GM19467 (cell line): ENCODE measurements at regions not wholly inside any gene's neighbourhood (a gene's known extent, or its start where the extent isn't known, plus 50 kb on each side); places are given as distances from the start of the nearest gene placed in this dataset.

Experiments used
- ATAC-seq: cut with Tn5 transposase; IDR thresholded peaks from one replicate; pipeline ENCODE4 v1.9.1; 2021; ENCODE audit warnings: mild to moderate bottlenecking, moderate library complexity; ENCODE audit not compliant: unreplicated experiment

- ATAC-seq, result no peak
Measured at GRCh38 chr1:63112155-63112900, 210.0 kb upstream of the FOXD3 start.

GRCh38 chr1:63115527-63115926 lies 206.8 kb upstream of the FOXD3 start:
- ATAC-seq, result no peak

- no peak for ATAC-seq
Measured at GRCh38 chr1:63116016-63116415, 206.4 kb upstream of the FOXD3 start.

- ATAC-seq, result no peak
Measured at GRCh38 chr1:63119575-63120155, 202.7 kb upstream of the FOXD3 start.

GRCh38 chr1:63122079-63122478 lies 200.3 kb upstream of the FOXD3 start:
- ATAC-seq, result no peak

- ATAC-seq, result peak; percentile 83
Measured at GRCh38 chr1:63124666-63125191, 197.6 kb upstream of the FOXD3 start.

- no peak for ATAC-seq
Measured at GRCh38 chr1:63126104-63126503, 196.3 kb upstream of the FOXD3 start.

GRCh38 chr1:63127376-63127775 lies 195.0 kb upstream of the FOXD3 start:
- ATAC-seq, result no peak

- ATAC-seq, result no peak
Measured at GRCh38 chr1:63128556-63128955, 193.8 kb upstream of the FOXD3 start.

GRCh38 chr1:63129184-63129583 lies 193.2 kb upstream of the FOXD3 start:
- no peak for ATAC-seq

GRCh38 chr1:63129855-63130254 lies 192.5 kb upstream of the FOXD3 start:
- no peak for ATAC-seq

- no peak for ATAC-seq
Measured at GRCh38 chr1:63134501-63135173, 187.7 kb upstream of the FOXD3 start.

- no peak for ATAC-seq
Measured at GRCh38 chr1:63135174-63135512, 187.2 kb upstream of the FOXD3 start.

- no peak for ATAC-seq
Measured at GRCh38 chr1:63135801-63136200, 186.6 kb upstream of the FOXD3 start.

- ATAC-seq, result no peak
Measured at GRCh38 chr1:63142001-63142400, 180.4 kb upstream of the FOXD3 start.

GRCh38 chr1:63143482-63143881 lies 178.9 kb upstream of the FOXD3 start:
- no peak for ATAC-seq

GRCh38 chr1:63147783-63148182 lies 174.6 kb upstream of the FOXD3 start:
- no peak for ATAC-seq

GRCh38 chr1:63148825-63149645 lies 173.3 kb upstream of the FOXD3 start:
- ATAC-seq, result no peak

GRCh38 chr1:63152572-63152971 lies 169.8 kb upstream of the FOXD3 start:
- ATAC-seq, result no peak

GRCh38 chr1:63155437-63155836 lies 166.9 kb upstream of the FOXD3 start:
- ATAC-seq, result no peak

- no peak for ATAC-seq
Measured at GRCh38 chr1:63157085-63157484, 165.3 kb upstream of the FOXD3 start.
